ENCODE measurements at regions not wholly inside any gene's neighbourhood (a gene's known extent, or its start where the extent isn't known, plus 50 kb on each side); places are given as distances from the start of the nearest gene placed in this dataset.

DNA sequence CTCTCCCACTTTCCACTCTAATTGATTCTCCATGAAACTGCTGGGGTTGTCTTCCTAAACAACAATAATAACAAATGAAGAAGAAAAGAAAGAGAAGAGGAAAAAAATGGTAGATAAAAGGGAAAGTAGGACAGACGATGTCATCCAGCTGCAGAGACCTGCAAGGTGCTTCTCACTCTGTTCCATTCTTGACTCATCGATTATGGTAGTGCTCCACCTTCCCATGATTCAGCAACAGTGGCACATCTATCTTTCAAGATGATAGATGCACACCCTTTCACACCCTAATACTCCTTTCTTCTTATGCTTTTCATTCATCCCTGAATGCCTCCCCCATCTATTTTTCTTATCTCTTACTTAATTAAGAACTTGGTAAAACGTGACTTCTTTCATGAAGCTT, 610.2 kb downstream of the NR4A2 start:
- Mint-ChIP-seq H3K27ac (no peak overlapping the region), H3K36me3 (no peaks in the 10 kb centered on the region), H3K9me3 (no peaks in the 10 kb centered on the region), H3K4me3 (no peak overlapping the region), H3K4me1 (no peaks in the 10 kb centered on the region), H3K27me3 (no peaks in the 10 kb centered on the region)

DNA sequence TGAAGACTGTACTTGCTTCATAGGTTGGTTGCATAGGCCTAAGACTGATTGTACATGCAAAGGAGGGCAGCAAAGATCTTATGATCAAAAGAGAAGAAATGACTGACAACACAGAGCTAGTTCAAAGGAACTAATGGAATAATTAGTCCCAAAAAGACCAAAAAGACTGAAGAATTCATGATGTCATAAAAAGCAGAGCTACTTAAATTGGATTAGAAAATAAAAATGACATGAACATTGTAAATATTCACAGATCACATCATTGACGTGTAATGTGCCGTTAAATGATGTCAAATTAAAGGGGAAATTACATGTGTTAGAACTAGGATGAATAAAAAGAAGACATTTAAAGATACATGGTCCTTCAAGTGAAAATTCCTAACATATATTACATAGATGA, 616.8 kb downstream of the NR4A2 start:
- Mint-ChIP-seq H3K4me1 (no peaks in the 10 kb centered on the region), H3K9me3 (peaks cover 0 to 2% (median 0%) of the 10 kb centered on the region in 3 donors), H3K4me3 (no peak overlapping the region), H3K27me3 (no peaks in the 10 kb centered on the region), H3K36me3 (no peaks in the 10 kb centered on the region), H3K27ac (no peak overlapping the region)

DNA sequence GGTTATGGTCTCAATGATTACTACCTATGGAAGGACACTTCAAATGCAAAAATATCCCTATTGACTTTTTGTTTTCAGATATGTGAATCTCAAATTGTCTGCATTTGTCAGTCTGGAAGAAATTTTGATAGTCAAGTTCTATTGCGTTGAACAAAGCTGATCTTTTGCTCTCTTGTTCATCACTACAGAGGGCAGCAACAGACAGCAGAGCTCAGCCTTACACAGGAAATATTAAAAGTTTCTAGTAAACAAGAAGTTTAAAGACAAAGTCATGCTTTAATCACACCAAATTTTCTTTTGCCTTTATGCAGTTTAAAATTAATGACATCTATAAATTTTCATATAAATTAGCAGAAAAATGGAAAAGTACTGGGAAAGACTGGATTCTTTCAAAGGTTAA, 617.5 kb downstream of the NR4A2 start:
- H3K27ac Mint-ChIP-seq = no peak overlapping the region
- no peaks in the 10 kb centered on the region for H3K4me1 Mint-ChIP-seq
- H3K27me3 Mint-ChIP-seq = no peaks in the 10 kb centered on the region
- no peaks in the 10 kb centered on the region for H3K36me3 Mint-ChIP-seq
- H3K9me3 Mint-ChIP-seq = peaks cover 0 to 2% (median 0%) of the 10 kb centered on the region in 3 donors
- no peak overlapping the region for H3K4me3 Mint-ChIP-seq

DNA sequence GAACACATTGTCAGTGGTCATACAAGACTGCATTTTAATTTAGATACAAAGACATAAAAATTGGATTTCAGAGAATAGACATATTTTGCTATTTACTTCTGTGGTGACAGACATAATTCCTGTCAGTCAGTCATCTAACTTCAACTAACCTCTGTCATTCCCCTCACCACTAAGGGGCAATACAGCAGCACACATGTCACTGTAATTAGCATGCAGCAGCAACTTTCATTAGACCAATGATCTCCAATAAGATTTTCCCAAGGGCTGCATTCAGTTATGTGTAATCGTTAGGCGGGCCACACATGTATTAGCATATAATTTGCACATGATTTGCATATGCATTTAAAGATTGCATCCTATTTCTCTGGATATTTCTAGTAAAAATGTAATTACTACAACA, 624.5 kb downstream of the NR4A2 start:
- H3K4me3 Mint-ChIP-seq = no peak overlapping the region
- no peaks in the 10 kb centered on the region for H3K27me3 Mint-ChIP-seq
- no peaks in the 10 kb centered on the region for H3K4me1 Mint-ChIP-seq
- H3K36me3 Mint-ChIP-seq = no peaks in the 10 kb centered on the region
- no peaks in the 10 kb centered on the region for H3K9me3 Mint-ChIP-seq
- H3K27ac Mint-ChIP-seq = no peak overlapping the region

DNA sequence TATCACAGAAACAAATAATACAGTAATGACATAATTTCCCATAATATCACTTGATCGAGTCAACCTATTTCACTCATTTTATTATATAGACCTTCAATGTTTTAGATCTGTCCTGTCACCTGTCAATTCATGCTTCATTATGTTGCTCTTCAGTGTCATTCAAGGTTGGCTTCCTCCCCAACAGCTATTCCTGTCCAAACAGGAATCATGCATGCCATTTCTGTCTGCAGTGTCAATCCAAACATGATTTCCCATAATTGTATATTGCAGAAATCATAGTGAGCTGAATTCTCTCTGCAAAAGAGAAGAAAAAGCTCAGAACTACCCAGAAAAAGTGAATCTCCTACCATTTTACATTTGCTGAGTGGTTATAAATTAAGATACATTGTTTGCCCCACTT, 628.6 kb downstream of the NR4A2 start:
- no peaks in the 10 kb centered on the region for H3K36me3 Mint-ChIP-seq
- H3K27ac Mint-ChIP-seq = no peak overlapping the region
- no peaks in the 10 kb centered on the region for H3K9me3 Mint-ChIP-seq
- no peak overlapping the region for H3K4me3 Mint-ChIP-seq
- no peaks in the 10 kb centered on the region for H3K4me1 Mint-ChIP-seq
- no peaks in the 10 kb centered on the region for H3K27me3 Mint-ChIP-seq

DNA sequence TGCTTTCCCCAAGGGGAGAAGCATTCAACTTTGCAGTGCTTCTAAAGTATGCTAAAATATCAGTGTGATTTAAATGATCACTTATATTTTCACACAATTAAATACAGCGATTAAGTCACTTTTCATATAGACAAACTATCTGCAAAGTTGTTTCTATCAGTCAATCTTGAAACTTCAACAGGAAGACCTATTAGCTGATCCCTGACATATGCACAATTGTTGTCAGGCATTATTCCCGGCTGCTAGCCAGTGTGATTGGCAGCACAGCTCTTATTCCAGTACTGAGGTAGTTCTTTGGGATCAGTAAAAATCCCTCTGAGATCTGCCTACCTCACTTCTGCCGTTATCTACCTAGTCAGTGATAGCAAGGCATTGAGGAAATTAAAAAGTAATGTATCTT, 629.5 kb downstream of the NR4A2 start:
- no peaks in the 10 kb centered on the region for H3K9me3 Mint-ChIP-seq
- no peak overlapping the region for H3K27ac Mint-ChIP-seq
- no peaks in the 10 kb centered on the region for H3K27me3 Mint-ChIP-seq
- no peak overlapping the region for H3K4me3 Mint-ChIP-seq
- no peaks in the 10 kb centered on the region for H3K4me1 Mint-ChIP-seq
- H3K36me3 Mint-ChIP-seq = no peaks in the 10 kb centered on the region

DNA sequence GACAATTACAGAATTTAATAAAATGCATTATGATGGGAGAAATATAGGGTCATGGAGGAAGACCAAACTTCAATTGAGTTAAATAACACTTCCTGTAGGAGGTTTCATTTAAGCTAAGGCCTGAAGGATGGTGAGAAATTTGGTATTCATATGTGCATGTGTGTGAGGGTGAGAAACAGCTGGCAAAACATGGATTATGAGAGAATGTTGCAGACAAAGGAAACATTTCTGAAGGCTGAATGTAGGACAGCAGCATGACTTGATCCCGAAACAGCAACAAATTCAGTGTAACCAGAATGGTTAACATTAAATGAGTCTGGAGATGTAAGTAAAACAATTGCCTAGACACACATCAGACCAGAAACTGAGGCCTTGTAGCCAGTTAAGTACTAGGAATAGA, 630.8 kb downstream of the NR4A2 start:
- no peak overlapping the region for H3K27ac Mint-ChIP-seq
- H3K4me1 Mint-ChIP-seq = no peaks in the 10 kb centered on the region
- H3K4me3 Mint-ChIP-seq = no peak overlapping the region
- H3K9me3 Mint-ChIP-seq = peaks cover 0 to 2% (median 2%) of the 10 kb centered on the region in 3 donors
- no peaks in the 10 kb centered on the region for H3K36me3 Mint-ChIP-seq
- H3K27me3 Mint-ChIP-seq = no peaks in the 10 kb centered on the region

DNA sequence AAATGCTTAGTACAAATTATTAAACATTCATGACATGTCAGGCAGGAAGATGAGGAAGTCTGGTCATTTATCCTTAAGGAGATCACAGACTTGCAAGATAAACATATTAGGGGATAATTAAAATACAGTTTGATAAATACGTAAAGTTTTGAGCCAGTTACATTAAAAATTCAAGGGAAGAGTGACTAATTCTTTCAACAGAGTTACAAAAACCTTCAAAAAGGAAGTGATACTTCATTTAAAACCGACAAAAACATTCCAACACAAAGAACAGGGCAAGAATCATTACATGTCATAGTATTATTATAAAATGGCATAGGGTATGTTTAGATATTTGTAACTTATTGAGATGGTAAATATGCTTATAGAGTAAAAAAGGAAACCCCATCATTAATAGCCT, 636.0 kb downstream of the NR4A2 start:
- no peaks in the 10 kb centered on the region for H3K27me3 Mint-ChIP-seq
- no peak overlapping the region for H3K4me3 Mint-ChIP-seq
- H3K4me1 Mint-ChIP-seq = peaks cover 0 to 3% (median 0%) of the 10 kb centered on the region in 3 donors
- H3K36me3 Mint-ChIP-seq = no peaks in the 10 kb centered on the region
- peaks cover 0 to 5% (median 2%) of the 10 kb centered on the region in 3 donors for H3K9me3 Mint-ChIP-seq
- no peak overlapping the region for H3K27ac Mint-ChIP-seq

DNA sequence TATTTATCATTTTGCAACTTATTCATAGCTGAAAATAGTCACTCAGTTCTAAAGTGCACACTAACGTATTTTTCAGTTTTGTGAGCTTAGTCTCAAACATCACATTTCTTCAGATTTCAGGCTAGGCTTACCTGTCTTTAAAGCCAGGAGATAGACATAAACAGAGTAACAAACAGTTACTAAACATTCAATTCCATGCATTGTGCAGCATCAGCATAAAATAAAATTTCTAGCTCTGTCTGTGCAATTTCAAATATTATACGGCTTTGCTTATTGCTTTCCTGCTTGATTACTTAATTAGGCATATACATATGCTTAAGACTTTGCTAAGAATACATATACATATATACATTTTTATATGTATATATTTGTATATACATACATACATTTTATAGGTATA, 637.0 kb downstream of the NR4A2 start:
- Mint-ChIP-seq H3K4me3 (no peak overlapping the region), H3K27ac (no peak overlapping the region), H3K4me1 (peaks cover 0 to 7% (median 6%) of the 10 kb centered on the region in 3 donors), H3K27me3 (no peaks in the 10 kb centered on the region), H3K9me3 (peaks cover 0 to 5% (median 2%) of the 10 kb centered on the region in 3 donors), H3K36me3 (no peaks in the 10 kb centered on the region)

DNA sequence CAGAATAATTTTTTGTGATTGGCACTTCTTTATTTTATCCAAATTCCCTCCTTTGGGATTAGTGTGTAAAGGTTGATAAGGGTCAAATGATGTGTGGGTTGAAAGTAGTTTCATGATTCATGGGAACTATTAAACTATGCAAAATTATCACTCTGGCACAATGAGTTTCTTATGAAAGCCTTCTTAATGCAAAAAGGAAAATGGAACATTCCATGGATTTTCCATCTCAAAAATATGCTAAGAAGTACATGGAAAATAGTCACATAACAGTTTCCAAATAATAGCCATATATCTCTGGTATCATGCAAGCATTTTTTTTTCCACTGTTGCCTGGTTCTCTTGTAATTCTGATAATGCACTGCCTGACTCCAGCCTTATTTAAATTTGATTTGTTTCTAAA, 639.7 kb downstream of the NR4A2 start:
- H3K36me3 Mint-ChIP-seq = no peaks in the 10 kb centered on the region
- peaks cover 0 to 5% (median 2%) of the 10 kb centered on the region in 3 donors for H3K9me3 Mint-ChIP-seq
- H3K27me3 Mint-ChIP-seq = no peaks in the 10 kb centered on the region
- peaks cover 0 to 7% (median 6%) of the 10 kb centered on the region in 3 donors for H3K4me1 Mint-ChIP-seq
- no peak overlapping the region for H3K27ac Mint-ChIP-seq
- H3K4me3 Mint-ChIP-seq = no peak overlapping the region

DNA sequence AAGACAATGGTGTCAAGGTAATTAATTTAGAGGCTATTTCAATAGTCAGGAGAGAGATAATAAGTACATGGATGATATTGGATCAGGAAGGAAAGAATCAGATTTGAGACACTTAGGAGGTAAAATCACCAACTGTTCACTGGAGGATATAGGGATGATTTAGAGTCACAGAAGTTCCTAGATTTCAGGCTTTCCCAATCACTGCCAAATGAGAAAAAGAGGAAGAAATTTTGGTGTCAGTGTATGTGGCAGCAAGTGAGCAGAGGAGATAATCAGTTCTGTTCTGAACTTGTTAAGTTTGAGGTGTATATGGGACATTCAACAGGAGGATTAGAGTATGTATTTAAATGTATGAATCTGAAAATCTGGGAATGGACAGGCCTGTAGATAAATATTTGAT, 640.4 kb downstream of the NR4A2 start:
- Mint-ChIP-seq H3K4me3 (no peak overlapping the region), H3K4me1 (peaks cover 0 to 7% (median 6%) of the 10 kb centered on the region in 3 donors), H3K27ac (no peak overlapping the region), H3K36me3 (no peaks in the 10 kb centered on the region), H3K27me3 (no peaks in the 10 kb centered on the region), H3K9me3 (peaks cover 0 to 3% (median 0%) of the 10 kb centered on the region in 3 donors)

DNA sequence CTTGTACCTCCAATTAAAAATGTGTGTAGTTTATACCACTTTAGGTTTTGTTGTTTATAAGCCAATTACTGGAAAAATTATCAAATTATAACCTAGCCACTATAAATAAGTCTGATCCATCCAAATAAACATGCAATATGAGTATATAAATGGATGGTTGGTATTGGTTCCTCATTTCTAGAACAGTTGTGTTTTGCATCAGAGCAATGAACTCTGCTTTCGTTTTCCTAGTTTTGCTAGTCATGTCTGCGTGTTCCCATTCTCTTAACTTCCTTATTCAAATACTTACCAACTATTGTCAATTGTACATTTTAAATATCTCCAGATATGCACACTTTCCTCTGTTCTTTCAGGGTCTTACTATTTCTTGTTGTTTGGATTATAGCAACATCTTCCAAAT, 641.7 kb downstream of the NR4A2 start:
- H3K4me1 Mint-ChIP-seq = peaks cover 0 to 6% (median 4%) of the 10 kb centered on the region in 3 donors
- no peaks in the 10 kb centered on the region for H3K27me3 Mint-ChIP-seq
- peaks cover 0 to 3% (median 0%) of the 10 kb centered on the region in 3 donors for H3K9me3 Mint-ChIP-seq
- no peak overlapping the region for H3K27ac Mint-ChIP-seq
- no peak overlapping the region for H3K4me3 Mint-ChIP-seq
- no peaks in the 10 kb centered on the region for H3K36me3 Mint-ChIP-seq

DNA sequence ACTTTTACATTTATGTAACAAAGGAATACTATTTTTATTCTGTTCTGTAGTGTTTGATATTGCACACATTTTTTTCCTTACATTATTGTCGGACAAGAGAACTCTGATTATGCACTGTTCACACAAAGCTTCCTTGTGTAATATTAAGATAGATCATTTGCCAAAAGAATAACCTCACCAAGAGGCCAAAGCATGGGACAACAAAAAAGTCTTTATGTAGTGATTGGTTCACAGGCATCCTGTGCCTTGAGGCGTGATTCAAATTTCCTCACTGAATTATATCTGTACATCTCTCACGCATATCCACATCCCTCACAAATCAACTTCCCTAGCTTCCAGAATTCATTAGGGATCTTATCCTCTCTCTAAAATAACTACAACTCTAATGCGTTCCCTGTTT, 642.7 kb downstream of the NR4A2 start:
- Mint-ChIP-seq H3K36me3 (no peaks in the 10 kb centered on the region), H3K4me1 (peaks cover 0 to 6% (median 4%) of the 10 kb centered on the region in 3 donors), H3K9me3 (peaks cover 0 to 3% (median 0%) of the 10 kb centered on the region in 3 donors), H3K27ac (no peak overlapping the region), H3K4me3 (no peak overlapping the region), H3K27me3 (no peaks in the 10 kb centered on the region)

DNA sequence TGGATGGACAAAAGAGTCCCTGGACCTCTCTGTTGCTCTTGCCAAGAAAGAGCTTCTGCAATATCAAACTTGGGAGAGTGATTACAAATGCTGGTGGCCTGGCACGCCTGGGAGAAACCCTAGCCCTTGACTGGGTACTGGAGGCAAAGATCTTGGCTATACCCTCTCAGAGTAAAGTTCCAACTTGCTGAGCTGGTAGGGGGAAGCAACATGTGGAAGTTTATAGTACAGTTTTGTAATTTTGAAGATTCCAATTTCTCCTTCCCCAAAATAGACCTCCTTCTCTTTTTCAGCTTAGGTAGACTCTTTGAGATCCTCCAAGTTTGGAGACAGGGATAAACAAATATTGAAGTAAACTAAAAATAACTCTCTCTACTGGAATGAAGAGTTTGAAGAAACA, 645.3 kb downstream of the NR4A2 start:
- Mint-ChIP-seq H3K36me3 (no peaks in the 10 kb centered on the region), H3K27ac (no peak overlapping the region), H3K4me1 (peaks cover 0 to 6% (median 4%) of the 10 kb centered on the region in 3 donors), H3K9me3 (peaks cover 0 to 2% (median 0%) of the 10 kb centered on the region in 3 donors), H3K4me3 (no peak overlapping the region), H3K27me3 (no peaks in the 10 kb centered on the region)

DNA sequence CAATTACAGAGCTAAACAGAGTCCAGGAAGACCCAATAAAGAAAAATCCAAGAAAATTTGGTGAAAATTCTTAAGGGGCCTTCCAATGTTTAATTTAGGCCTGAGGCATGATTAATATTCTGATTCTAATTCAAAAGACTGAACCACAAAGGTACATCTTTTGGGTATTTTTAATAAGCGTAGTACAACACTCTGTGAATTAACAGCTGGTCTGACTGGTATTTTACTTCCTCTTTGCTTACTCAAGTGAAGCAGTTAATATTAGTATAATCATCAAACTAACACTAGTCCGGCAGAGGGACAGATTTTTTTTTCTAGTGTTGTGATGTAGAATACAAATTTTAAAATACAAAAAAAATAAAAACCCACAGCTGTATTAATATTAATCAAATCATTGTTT, 652.9 kb downstream of the NR4A2 start:
- H3K4me1 Mint-ChIP-seq = no peaks in the 10 kb centered on the region
- H3K4me3 Mint-ChIP-seq = no peak overlapping the region
- no peaks in the 10 kb centered on the region for H3K27me3 Mint-ChIP-seq
- H3K27ac Mint-ChIP-seq = no peak overlapping the region
- H3K9me3 Mint-ChIP-seq = peaks cover 0 to 5% (median 1%) of the 10 kb centered on the region in 3 donors
- H3K36me3 Mint-ChIP-seq = no peaks in the 10 kb centered on the region

DNA sequence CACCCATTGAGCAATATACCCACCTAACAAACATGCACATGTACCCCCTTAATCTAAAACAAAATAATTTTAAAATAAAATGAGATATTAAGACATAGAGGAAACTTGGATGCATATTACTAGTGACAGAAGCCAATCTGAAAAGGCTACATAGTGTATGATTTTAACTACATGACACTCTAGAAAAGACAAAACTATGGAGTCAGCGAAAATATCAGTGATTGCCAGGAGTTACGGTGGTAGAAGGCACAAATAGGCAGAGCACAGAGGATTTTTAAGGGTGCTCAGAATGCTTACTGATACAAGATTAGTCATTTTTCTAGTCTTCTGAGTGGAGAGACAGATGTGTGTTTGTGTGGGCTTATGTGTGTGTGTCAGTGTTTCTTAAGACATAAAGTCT, 656.6 kb downstream of the NR4A2 start:
- H3K27me3 Mint-ChIP-seq = no peaks in the 10 kb centered on the region
- no peak overlapping the region for H3K27ac Mint-ChIP-seq
- H3K4me3 Mint-ChIP-seq = no peak overlapping the region
- H3K4me1 Mint-ChIP-seq = no peaks in the 10 kb centered on the region
- no peaks in the 10 kb centered on the region for H3K36me3 Mint-ChIP-seq
- peaks cover 1 to 12% (median 2%) of the 10 kb centered on the region in 3 donors for H3K9me3 Mint-ChIP-seq

DNA sequence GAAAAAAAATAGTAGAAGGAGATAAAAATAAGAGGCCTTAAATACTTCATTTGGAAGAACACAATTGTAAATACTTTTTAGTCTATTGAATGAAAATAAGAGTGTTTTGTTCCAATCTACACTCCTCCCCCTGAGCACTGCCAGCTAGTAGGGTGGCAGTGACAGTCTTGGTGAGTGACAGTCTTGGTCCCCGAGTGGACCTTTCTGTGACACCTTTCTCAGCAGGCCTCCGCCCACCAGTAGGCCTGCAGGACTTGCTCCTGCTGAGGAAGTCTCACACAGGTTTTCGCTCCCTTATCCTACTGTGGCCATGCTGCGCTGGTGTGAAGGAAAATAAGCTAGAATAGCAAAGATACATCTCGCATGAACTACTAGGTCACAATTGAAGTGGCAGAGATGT, 666.8 kb downstream of the NR4A2 start:
- Mint-ChIP-seq H3K4me1 (no peaks in the 10 kb centered on the region), H3K27ac (no peak overlapping the region), H3K36me3 (no peaks in the 10 kb centered on the region), H3K9me3 (no peaks in the 10 kb centered on the region), H3K27me3 (no peaks in the 10 kb centered on the region), H3K4me3 (no peak overlapping the region)
